RWPE2 (cell line): ENCODE measurements at regions not wholly inside any gene's neighbourhood (a gene's known extent, or its start where the extent isn't known, plus 50 kb on each side); places are given as distances from the start of the nearest gene placed in this dataset.

ENCODE experiments used
- ATAC-seq: fragments of 200-7000 bp; cut with Tn5 transposase; 3 replicates; pipeline ENCODE4 v1.9.1; 2021; ENCODE audit warnings: low read depth
- DNase-seq: peaks from one replicate; pipeline ENCODE4 v3.0.0-alpha.2; 2020; ENCODE audit warnings: low spot score
- H3K27ac ChIP-seq: fragments of 450-650 bp; 2 replicates; pipeline ENCODE4 v1.5.1; 2017; ENCODE audit warnings: mild to moderate bottlenecking; ENCODE audit not compliant: poor library complexity, severe bottlenecking
- H3K27me3 ChIP-seq: fragments of 250-450 bp; sonication (Bioruptor Pico); 2 replicates; pipeline ENCODE4 v1.5.1; 2021; ENCODE audit warnings: mild to moderate bottlenecking, moderate library complexity; ENCODE audit not compliant: insufficient read depth, poor library complexity, severe bottlenecking
- H3K36me3 ChIP-seq: fragments of 250-450 bp; sonication (Bioruptor Pico); 2 replicates; pipeline ENCODE4 v1.5.1; 2020; ENCODE audit warnings: low read depth, mild to moderate bottlenecking, moderate library complexity
- H3K4me1 ChIP-seq: fragments of 250-450 bp; sonication (Bioruptor Pico); 2 replicates; pipeline ENCODE4 v1.5.1; 2021; ENCODE audit warnings: mild to moderate bottlenecking, moderate library complexity; ENCODE audit not compliant: insufficient read depth, poor library complexity, severe bottlenecking
- H3K4me3 ChIP-seq: fragments of 250-450 bp; sonication (Bioruptor Pico); 2 replicates; pipeline ENCODE4 v1.5.1; 2021; ENCODE audit warnings: mild to moderate bottlenecking, moderate library complexity; ENCODE audit not compliant: severe bottlenecking
- H3K9me3 ChIP-seq: fragments of 250-450 bp; sonication (Bioruptor Pico); 2 replicates; pipeline ENCODE4 v1.5.1; 2021; ENCODE audit warnings: mild to moderate bottlenecking, moderate library complexity; ENCODE audit not compliant: severe bottlenecking
- CTCF ChIP-seq: fragments of 450-650 bp; IDR thresholded peaks from one replicate; pipeline ENCODE4 v1.5.1; 2017; ENCODE audit warnings: mild to moderate bottlenecking, moderate library complexity; ENCODE audit not compliant: poor library complexity, severe bottlenecking

GRCh38 chr4:27775156-27775555 lies 914.5 kb downstream of the STIM2 start:
- H3K9me3 ChIP-seq: peaks cover 2% of the 10 kb centered on the region
- ATAC-seq (no peak), DNase-seq (no peak)
- no peak overlapping the region for H3K4me3 ChIP-seq
- no peak for TF ChIP-seq CTCF
- H3K27ac ChIP-seq: no peak overlapping the region
- H3K36me3 ChIP-seq: no peaks in the 10 kb centered on the region
- H3K27me3 ChIP-seq: no peaks in the 10 kb centered on the region
- H3K4me1 ChIP-seq: no peaks in the 10 kb centered on the region

- H3K27me3 ChIP-seq: no peaks in the 10 kb centered on the region
- no peaks in the 10 kb centered on the region for H3K4me1 ChIP-seq
- ATAC-seq (no peak), DNase-seq (no peak)
- H3K9me3 ChIP-seq: peaks cover 2% of the 10 kb centered on the region
- H3K27ac ChIP-seq: no peak overlapping the region
- H3K36me3 ChIP-seq: no peaks in the 10 kb centered on the region
- H3K4me3 ChIP-seq: no peak overlapping the region
- TF ChIP-seq CTCF: no peak
These were observed 919.2 kb downstream of the STIM2 start for GRCh38 chr4:27779827-27780226.

DNA sequence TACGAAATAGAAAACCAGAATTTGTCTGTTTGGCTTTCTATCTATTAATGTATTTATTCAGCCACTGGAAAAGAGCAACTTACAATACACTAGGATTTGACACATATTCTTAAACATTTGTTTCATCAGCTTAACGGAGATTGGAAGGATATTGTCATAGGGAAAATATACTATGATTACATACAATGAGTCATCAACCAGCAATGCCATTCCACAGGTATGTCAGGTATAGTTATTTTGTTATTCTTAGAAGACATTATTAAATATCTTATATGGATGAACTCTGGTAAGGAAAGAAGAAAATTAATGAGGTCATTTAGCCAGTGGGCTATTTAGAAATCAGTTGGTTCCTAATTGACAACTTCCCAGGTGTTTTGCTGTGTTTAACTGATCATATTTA lies 926.6 kb downstream of the STIM2 start:
- Histone ChIP-seq H3K4me3 (no peak overlapping the region), H3K27me3 (no peaks in the 10 kb centered on the region), H3K36me3 (no peaks in the 10 kb centered on the region), H3K9me3 (no peaks in the 10 kb centered on the region), H3K4me1 (peaks cover 39% of the 10 kb centered on the region), H3K27ac (peak overlapping the region; percentile 59)
- DNase-seq: no peak
- no peak for TF ChIP-seq CTCF
- ATAC-seq: peak; percentile 85

DNA sequence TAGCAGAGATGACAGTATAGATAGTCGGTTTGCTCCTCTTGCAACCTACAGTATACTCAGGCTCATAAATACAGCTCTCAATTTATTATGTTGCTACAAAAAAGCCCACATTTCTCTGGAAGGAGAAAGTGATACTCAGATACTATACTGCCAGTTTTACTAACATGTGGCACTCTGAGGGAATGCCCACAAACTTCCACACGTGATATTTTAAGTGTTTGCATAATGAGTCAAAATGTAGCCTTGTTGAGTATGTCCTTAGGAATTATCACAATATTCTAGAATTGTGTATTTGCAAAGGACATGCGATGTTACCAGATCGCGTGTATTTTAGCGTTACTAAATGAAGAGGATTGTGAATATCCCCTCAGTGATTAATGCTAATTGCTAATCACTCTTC lies 929.1 kb downstream of the STIM2 start:
- DNase-seq (no peak), ATAC-seq (peak; percentile 51; the same call in 2 of the 3 replicates)
- H3K4me1 ChIP-seq: peaks cover 39% of the 10 kb centered on the region
- no peak overlapping the region for H3K4me3 ChIP-seq
- no peaks in the 10 kb centered on the region for H3K36me3 ChIP-seq
- H3K27ac ChIP-seq: peak overlapping the region; percentile 72
- TF ChIP-seq CTCF: no peak
- no peaks in the 10 kb centered on the region for H3K27me3 ChIP-seq
- no peaks in the 10 kb centered on the region for H3K9me3 ChIP-seq

DNA sequence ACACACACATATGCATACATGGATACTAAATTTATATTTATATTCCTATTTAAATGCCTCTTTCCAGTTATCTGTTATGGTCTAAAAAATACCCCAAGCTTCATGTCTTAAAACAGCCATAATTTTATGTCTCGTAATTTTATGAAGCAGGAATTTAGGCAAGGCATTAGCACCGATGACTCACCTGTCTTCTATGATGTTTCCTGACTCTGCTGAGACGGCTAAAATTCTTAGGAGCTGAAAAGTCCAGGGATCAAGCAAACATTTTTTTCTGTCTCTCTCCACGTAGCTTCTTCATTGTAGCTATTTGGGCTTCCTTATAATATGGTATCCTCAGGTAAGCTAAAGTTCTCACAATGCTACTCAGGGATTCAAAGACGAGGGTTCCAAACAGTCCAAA lies 930.3 kb downstream of the STIM2 start:
- DNase-seq (no peak), ATAC-seq (peak; percentile 65)
- no peaks in the 10 kb centered on the region for H3K36me3 ChIP-seq
- H3K4me1 ChIP-seq: peaks cover 39% of the 10 kb centered on the region
- H3K9me3 ChIP-seq: no peaks in the 10 kb centered on the region
- peak overlapping the region; percentile 72 for H3K27ac ChIP-seq
- H3K27me3 ChIP-seq: no peaks in the 10 kb centered on the region
- H3K4me3 ChIP-seq: no peak overlapping the region
- no peak for TF ChIP-seq CTCF
